IMR-90 (cell line): ENCODE measurements at regions not wholly inside any gene's neighbourhood (a gene's known extent, or its start where the extent isn't known, plus 50 kb on each side); places are given as distances from the start of the nearest gene placed in this dataset.

Source experiments
- ATAC-seq: fragments of 200-7000 bp; cut with Tn5 transposase; 2 replicates; pipeline ENCODE4 v1.9.1; 2020; ENCODE audit warnings: low read depth, mild to moderate bottlenecking, moderate library complexity
- BruUV-seq: library from RNA; stranded (reverse); fragments of 400-500 nt; replicated peaks from 2 replicates; lab custom pipeline; 2021; lab: Mats Ljungman, UMichigan
- CTCF ChIA-PET: fragments of 300-600 bp; formaldehyde crosslinking; extraction: SDS; loops from one replicate; lab custom pipeline; 2021; ENCODE audit warnings: antibody characterized with exemption; lab: Yijun Ruan, JAX
- POLR2A ChIA-PET: fragments of 300-600 bp; sonication (Branson Sonifier 250); formaldehyde crosslinking; loops from one replicate; lab custom pipeline; 2022; ENCODE audit warnings: antibody characterized with exemption; ENCODE audit not compliant: unreplicated experiment; lab: Charles Lee
- DNase-seq: peaks from one replicate; pipeline ENCODE4 v3.0.0; 2013
- H2AFZ ChIP-seq: replicated peaks from 2 replicates; pipeline ENCODE3; 2013; ENCODE audit warnings: low read length, mild to moderate bottlenecking; ENCODE audit not compliant: poor library complexity
- H2AK5ac ChIP-seq: 2 replicates; pipeline ENCODE4 v1.6.1; 2013; ENCODE audit warnings: low read depth, low read length, inconsistent platforms
- H2AK9ac ChIP-seq: replicated peaks from 2 replicates; pipeline ENCODE3; 2013; ENCODE audit warnings: mild to moderate bottlenecking, low read depth, low read length, moderate library complexity; ENCODE audit not compliant: poor library complexity
- H2BK120ac ChIP-seq: 2 replicates; pipeline ENCODE4 v1.6.1; 2013; ENCODE audit warnings: low read depth, low read length, inconsistent platforms
- H2BK15ac ChIP-seq: 3 replicates; pipeline ENCODE4 v1.6.1; 2013; ENCODE audit warnings: low read depth, low read length, inconsistent platforms
- H2BK20ac ChIP-seq: 2 replicates; pipeline ENCODE4 v1.6.1; 2013; ENCODE audit warnings: low read depth, mild to moderate bottlenecking, inconsistent platforms, low read length, moderate library complexity
- H2BK5ac ChIP-seq: 2 replicates; pipeline ENCODE4 v1.6.1; 2013; ENCODE audit warnings: mild to moderate bottlenecking, low read depth, low read length, inconsistent platforms; ENCODE audit not compliant: poor library complexity, severe bottlenecking
- H3K14ac ChIP-seq: replicated peaks from 2 replicates; pipeline ENCODE4 v1.6.1; 2013; ENCODE audit warnings: low read depth, low read length, inconsistent platforms
- H3K18ac ChIP-seq: 2 replicates; pipeline ENCODE4 v1.6.1; 2013; ENCODE audit warnings: low read depth, low read length, control low read depth
- H3K23ac ChIP-seq: 2 replicates; pipeline ENCODE4 v1.6.1; 2013; ENCODE audit warnings: low read depth, low read length, inconsistent platforms
- H3K27ac ChIP-seq: 2 replicates; pipeline ENCODE4 v1.5.1; 2013; ENCODE audit warnings: mild to moderate bottlenecking, control low read depth, low read length; ENCODE audit not compliant: insufficient read depth
- H3K27me3 ChIP-seq: 2 replicates; pipeline ENCODE4 v1.6.1; 2013; ENCODE audit warnings: low read length; ENCODE audit not compliant: control insufficient read depth, insufficient read depth
- H3K36me3 ChIP-seq: 2 replicates; pipeline ENCODE4 v1.6.1; 2013; ENCODE audit warnings: low read length, mixed read lengths; ENCODE audit not compliant: control insufficient read depth, insufficient read depth
- H3K4ac ChIP-seq: 2 replicates; pipeline ENCODE4 v1.6.1; 2013; ENCODE audit warnings: low read depth, low read length, inconsistent platforms
- H3K4me1 ChIP-seq: 2 replicates; pipeline ENCODE4 v1.6.1; 2013; ENCODE audit warnings: low read length, mixed read lengths; ENCODE audit not compliant: control insufficient read depth, insufficient read depth
- H3K4me2 ChIP-seq: 2 replicates; pipeline ENCODE4 v1.6.1; 2013; ENCODE audit warnings: low read depth, mild to moderate bottlenecking, control low read depth, low read length, moderate library complexity
- H3K4me3 ChIP-seq: 2 replicates; pipeline ENCODE4 v1.5.1; 2013; ENCODE audit warnings: low read depth, mild to moderate bottlenecking, control low read depth, low read length, moderate library complexity; ENCODE audit not compliant: insufficient read depth
- H3K56ac ChIP-seq: 2 replicates; pipeline ENCODE4 v1.6.1; 2013; ENCODE audit warnings: low read length, inconsistent platforms; ENCODE audit not compliant: insufficient read depth; ENCODE audit errors: extremely low read depth
- H3K79me1 ChIP-seq, 2 experiments: 2 replicates each; pipeline ENCODE4 v1.6.1; 2013; ENCODE audit warnings: low read length in 2 of 2, inconsistent platforms in 1 of 2, low read depth in 1 of 2
- H3K9ac ChIP-seq: 2 replicates; pipeline ENCODE4 v1.6.1; 2013; ENCODE audit warnings: low read depth, low read length, control low read depth
- H3K9me1 ChIP-seq: 2 replicates; pipeline ENCODE4 v1.6.1; 2013; ENCODE audit warnings: low read length, inconsistent platforms; ENCODE audit not compliant: insufficient read depth
- H3K9me3 ChIP-seq: 2 replicates; pipeline ENCODE4 v1.6.1; 2013; ENCODE audit warnings: low read length; ENCODE audit not compliant: control insufficient read depth, insufficient read depth
- H4K20me1 ChIP-seq: 2 replicates; pipeline ENCODE4 v1.6.1; 2013; ENCODE audit warnings: low read length, inconsistent platforms; ENCODE audit not compliant: insufficient read depth
- H4K5ac ChIP-seq: 2 replicates; pipeline ENCODE4 v1.6.1; 2013; ENCODE audit warnings: mild to moderate bottlenecking, low read depth, low read length, control low read depth
- H4K8ac ChIP-seq, 2 experiments: 2 replicates each; pipeline ENCODE4 v1.6.1; 2013; ENCODE audit warnings: low read depth in 2 of 2, low read length in 2 of 2, control low read depth in 1 of 2, inconsistent platforms in 1 of 2
- H4K91ac ChIP-seq: 2 replicates; pipeline ENCODE4 v1.6.1; 2013; ENCODE audit warnings: low read depth, low read length, inconsistent platforms; ENCODE audit not compliant: insufficient read depth
- NFE2L2 ChIP-seq: fragments of 150-350 bp; IDR thresholded peaks from 2 replicates; pipeline ENCODE4 v1.6.1; 2016; ENCODE audit warnings: low read depth, mild to moderate bottlenecking, low read length
- RCOR1 ChIP-seq: IDR thresholded peaks from 2 replicates; pipeline ENCODE4 v1.6.1; 2012; ENCODE audit warnings: mild to moderate bottlenecking, low read length, improper control_type of control experiment; ENCODE audit not compliant: insufficient replicate concordance
- SMC3 ChIP-seq: fragments of 150-350 bp; IDR thresholded peaks from 2 replicates; pipeline ENCODE4 v1.6.1; 2016; ENCODE audit warnings: low read depth, mild to moderate bottlenecking, antibody characterized with exemption, low read length, moderate library complexity
- USF2 ChIP-seq: fragments of 150-350 bp; IDR thresholded peaks from 2 replicates; pipeline ENCODE4 v1.6.1; 2017; ENCODE audit warnings: mild to moderate bottlenecking, antibody characterized with exemption, low read length, low read depth
- WGBS, 2 experiments: methylation state at CpG; one replicate each; pipeline versions ENCODE4 v1.1.5 to v1.1.7; 2013; ENCODE audit warnings: missing lambda C conversion rate in 2 of 2; ENCODE audit not compliant: insufficient read length in 1 of 2; ENCODE audit errors: extremely low coverage in 2 of 2; 5-methylcytosine and 5-hydroxymethylcytosine counted together
- dilution Hi-C: fragments of 300-500 bp; cut with HindIII; formaldehyde crosslinking; loops from one replicate; pipeline ENCODE4 v1.14.3; 2018; ENCODE audit warnings: low sequenced_read_pairs; ENCODE audit not compliant: unreplicated experiment
- in situ Hi-C: fragments of 300-500 bp; cut with MboI; formaldehyde crosslinking; loops from 3 replicates; pipeline ENCODE4 v1.14.3; 2019; ENCODE audit warnings: low sequenced_read_pairs, inconsistent platforms, mixed read lengths
- intact Hi-C: fragments of 100-400 bp; cut with micrococcal nuclease; formaldehyde crosslinking; loops from 2 replicates; pipeline ENCODE4 v1.10.0; 2022

DNA sequence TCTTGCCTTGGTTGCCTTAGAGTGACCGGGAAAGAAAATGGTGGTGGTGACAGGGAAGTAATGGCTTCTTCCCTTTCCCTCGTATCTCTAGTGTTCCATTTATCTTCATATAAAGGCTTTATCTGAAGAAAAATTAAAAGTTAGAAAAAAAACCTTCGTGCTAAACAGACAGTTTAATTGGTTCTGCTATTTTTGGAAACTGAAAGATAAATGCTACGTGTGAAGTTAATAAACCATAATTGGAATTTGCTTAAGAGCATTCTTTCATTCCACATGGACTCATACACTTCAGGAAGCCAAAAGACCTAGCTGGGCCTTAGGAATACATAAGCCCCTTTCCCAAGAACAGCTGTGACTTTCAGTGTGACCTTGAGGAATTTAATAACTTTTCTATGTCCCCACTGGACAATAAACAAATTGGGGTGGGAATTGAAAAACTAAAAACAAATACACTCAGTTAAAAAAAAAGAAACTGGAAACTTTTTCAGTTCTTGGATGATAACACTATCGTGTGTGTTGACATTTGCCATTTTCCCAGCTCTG, 818.8 kb upstream of the WWC1 start:
- H3K14ac ChIP-seq, result no peak overlapping the region
- no peak overlapping the region for H3K4me3 ChIP-seq
- H2BK15ac ChIP-seq, result no peak overlapping the region
- H3K4me2 ChIP-seq, result no peak overlapping the region
- H3K9ac ChIP-seq, result no peak overlapping the region
- in situ Hi-C loops, result no loop called here
- no peaks in the 10 kb centered on the region for H3K79me1 ChIP-seq
- H3K18ac ChIP-seq, result no peak overlapping the region
- H4K5ac ChIP-seq, result no peak overlapping the region
- no peak overlapping the region for H4K8ac ChIP-seq
- no peak overlapping the region for H3K4ac ChIP-seq
- no peak overlapping the region for H3K23ac ChIP-seq
- no peak overlapping the region for H3K56ac ChIP-seq
- intact Hi-C loops, result no loop called here
- ChIA-PET POLR2A (no interaction called here), CTCF (no interaction called here)
- no peak for ATAC-seq
- no peak overlapping the region for H2BK120ac ChIP-seq
- no peaks in the 10 kb centered on the region for H3K27me3 ChIP-seq
- H3K4me1 ChIP-seq, result no peaks in the 10 kb centered on the region
- no TSS peak for BruUV-seq
- no CpG with 5 or more reads among the region's 5 CpGs for WGBS, 2 experiments
- no peak overlapping the region for H2AK9ac ChIP-seq
- H2AK5ac ChIP-seq, result no peak overlapping the region
- H2BK5ac ChIP-seq, result no peak overlapping the region
- no peaks in the 10 kb centered on the region for H3K36me3 ChIP-seq
- no peak overlapping the region for H2AFZ ChIP-seq
- TF ChIP-seq NFE2L2 (no peak), USF2 (no peak), SMC3 (no peak), RCOR1 (no peak)
- no peak for DNase-seq
- no peak overlapping the region for H2BK20ac ChIP-seq
- H3K9me3 ChIP-seq, result no peaks in the 10 kb centered on the region
- no peak overlapping the region for H4K91ac ChIP-seq
- dilution Hi-C loops, result no loop called here
- H4K20me1 ChIP-seq, result no peaks in the 10 kb centered on the region
- H3K9me1 ChIP-seq, result no peaks in the 10 kb centered on the region
- no peak overlapping the region for H3K27ac ChIP-seq
